ENCODE measurements at regions not wholly inside any gene's neighbourhood (a gene's known extent, or its start where the extent isn't known, plus 50 kb on each side); places are given as distances from the start of the nearest gene placed in this dataset.

- DNase-seq (ENCODE audit: extremely low spot score, unreplicated experiment) = no peak
- no peak overlapping the region for H3K27ac Mint-ChIP-seq (ENCODE audit: unreplicated experiment)
- H3K27me3 Mint-ChIP-seq (ENCODE audit: unreplicated experiment) = peaks cover 12% of the 10 kb centered on the region
- H3K36me3 Mint-ChIP-seq (ENCODE audit: unreplicated experiment) = no peaks in the 10 kb centered on the region
- H3K4me1 Mint-ChIP-seq (ENCODE audit: unreplicated experiment) = no peaks in the 10 kb centered on the region
- TF ChIP-seq, protein P1, sequence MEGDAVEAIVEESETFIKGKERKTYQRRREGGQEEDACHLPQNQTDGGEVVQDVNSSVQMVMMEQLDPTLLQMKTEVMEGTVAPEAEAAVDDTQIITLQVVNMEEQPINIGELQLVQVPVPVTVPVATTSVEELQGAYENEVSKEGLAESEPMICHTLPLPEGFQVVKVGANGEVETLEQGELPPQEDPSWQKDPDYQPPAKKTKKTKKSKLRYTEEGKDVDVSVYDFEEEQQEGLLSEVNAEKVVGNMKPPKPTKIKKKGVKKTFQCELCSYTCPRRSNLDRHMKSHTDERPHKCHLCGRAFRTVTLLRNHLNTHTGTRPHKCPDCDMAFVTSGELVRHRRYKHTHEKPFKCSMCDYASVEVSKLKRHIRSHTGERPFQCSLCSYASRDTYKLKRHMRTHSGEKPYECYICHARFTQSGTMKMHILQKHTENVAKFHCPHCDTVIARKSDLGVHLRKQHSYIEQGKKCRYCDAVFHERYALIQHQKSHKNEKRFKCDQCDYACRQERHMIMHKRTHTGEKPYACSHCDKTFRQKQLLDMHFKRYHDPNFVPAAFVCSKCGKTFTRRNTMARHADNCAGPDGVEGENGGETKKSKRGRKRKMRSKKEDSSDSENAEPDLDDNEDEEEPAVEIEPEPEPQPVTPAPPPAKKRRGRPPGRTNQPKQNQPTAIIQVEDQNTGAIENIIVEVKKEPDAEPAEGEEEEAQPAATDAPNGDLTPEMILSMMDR (IDR thresholded peaks at IDR 0.05) = no peak
- no peaks in the 10 kb centered on the region for H3K9me3 Mint-ChIP-seq (ENCODE audit: unreplicated experiment)
- no peak overlapping the region for H3K4me3 Mint-ChIP-seq (ENCODE audit: unreplicated experiment)
These were observed 219.5 kb upstream of the TMEM132C start for GRCh38 chr12:128047266-128048060.

DNA sequence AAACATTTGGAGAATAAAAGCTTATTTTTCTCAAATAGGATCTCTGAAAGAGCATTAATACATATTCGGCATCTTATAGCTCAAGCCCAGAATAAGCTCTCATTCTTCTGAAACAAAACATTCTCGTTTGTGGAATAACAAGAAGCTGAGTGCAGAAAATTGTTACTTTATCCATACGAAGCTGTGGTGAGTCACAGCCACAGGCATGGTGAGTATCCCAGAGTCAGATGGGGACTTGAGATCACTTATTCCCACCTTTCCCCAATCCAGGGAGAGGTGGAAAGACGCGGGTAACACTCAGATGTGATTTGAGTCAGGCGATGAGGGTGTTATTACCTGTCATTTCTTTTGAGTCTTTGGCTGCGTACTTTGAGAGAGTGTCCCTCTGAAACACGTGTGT is 214.6 kb upstream of the TMEM132C start:
- Mint-ChIP-seq H3K27me3 (ENCODE audit: unreplicated experiment) (peaks cover 17% of the 10 kb centered on the region), H3K9me3 (ENCODE audit: unreplicated experiment) (no peaks in the 10 kb centered on the region), H3K27ac (ENCODE audit: unreplicated experiment) (no peak overlapping the region), H3K36me3 (ENCODE audit: unreplicated experiment) (no peaks in the 10 kb centered on the region), H3K4me3 (ENCODE audit: unreplicated experiment) (no peak overlapping the region), H3K4me1 (ENCODE audit: unreplicated experiment) (no peaks in the 10 kb centered on the region)
- DNase-seq (ENCODE audit: extremely low spot score, unreplicated experiment) = no peak
- TF ChIP-seq, protein P1 (IDR thresholded peaks at IDR 0.05) = no peak

DNA sequence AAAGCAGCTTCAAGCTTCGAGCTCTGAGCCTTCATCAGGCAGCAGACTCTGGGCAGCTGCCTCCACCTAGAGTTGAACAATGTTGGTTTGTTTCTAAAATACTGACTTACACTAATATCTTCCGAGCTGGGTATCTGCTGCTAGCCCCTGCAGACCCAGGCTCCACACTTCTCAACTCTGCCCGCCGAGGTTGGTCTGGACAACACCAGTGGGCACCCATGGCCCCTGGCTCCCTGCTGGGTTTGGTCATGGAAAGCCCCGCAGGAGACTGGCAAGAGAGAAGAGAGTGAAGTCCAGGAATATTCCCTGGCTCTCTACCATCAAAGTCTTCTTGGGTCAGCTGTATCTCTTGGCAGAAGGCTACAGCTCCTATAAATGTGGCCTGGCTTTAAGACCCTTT is 214.2 kb upstream of the TMEM132C start:
- Mint-ChIP-seq H3K27me3 (ENCODE audit: unreplicated experiment) (peaks cover 13% of the 10 kb centered on the region), H3K4me3 (ENCODE audit: unreplicated experiment) (no peak overlapping the region), H3K9me3 (ENCODE audit: unreplicated experiment) (no peaks in the 10 kb centered on the region), H3K27ac (ENCODE audit: unreplicated experiment) (no peak overlapping the region), H3K4me1 (ENCODE audit: unreplicated experiment) (no peaks in the 10 kb centered on the region), H3K36me3 (ENCODE audit: unreplicated experiment) (no peaks in the 10 kb centered on the region)
- TF ChIP-seq, protein P1 (IDR thresholded peaks at IDR 0.05) = no peak
- DNase-seq (ENCODE audit: extremely low spot score, unreplicated experiment) = no peak

DNA sequence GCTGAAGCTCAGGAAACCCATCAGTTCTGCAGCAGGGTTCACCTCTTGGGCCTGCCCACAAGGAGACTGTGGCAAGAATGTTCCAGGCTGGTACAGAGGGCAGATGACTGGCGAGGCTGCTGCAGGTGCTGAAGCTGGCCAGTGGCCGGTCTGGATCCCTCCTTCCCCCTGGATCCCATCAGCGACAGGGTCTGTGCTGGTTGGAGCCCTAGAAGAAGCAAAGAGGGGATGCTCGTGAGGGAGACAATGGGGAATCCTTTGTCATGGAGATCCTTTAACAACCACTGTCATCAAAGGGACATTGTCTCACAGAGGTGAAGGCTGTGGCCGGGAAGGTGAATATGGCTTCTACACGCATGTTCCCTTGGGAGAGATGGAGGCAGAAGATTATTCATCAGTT is 211.4 kb upstream of the TMEM132C start:
- TF ChIP-seq, protein P1 (IDR thresholded peaks at IDR 0.05) = no peak
- H3K4me1 Mint-ChIP-seq (ENCODE audit: unreplicated experiment) = no peaks in the 10 kb centered on the region

GRCh38 chr12:128056136-128056801 is 210.7 kb upstream of the TMEM132C start:
- Mint-ChIP-seq H3K9me3 (ENCODE audit: unreplicated experiment) (no peaks in the 10 kb centered on the region), H3K4me3 (ENCODE audit: unreplicated experiment) (no peak overlapping the region), H3K36me3 (ENCODE audit: unreplicated experiment) (no peaks in the 10 kb centered on the region), H3K27me3 (ENCODE audit: unreplicated experiment) (peaks cover 8% of the 10 kb centered on the region), H3K27ac (ENCODE audit: unreplicated experiment) (no peak overlapping the region), H3K4me1 (ENCODE audit: unreplicated experiment) (no peaks in the 10 kb centered on the region)
- DNase-seq (ENCODE audit: extremely low spot score, unreplicated experiment) = no peak
- TF ChIP-seq, protein P1 (IDR thresholded peaks at IDR 0.05) = no peak

More for the DNA sequence above, 211.4 kb upstream of the TMEM132C start:
- Mint-ChIP-seq H3K27ac (ENCODE audit: unreplicated experiment) (no peak overlapping the region), H3K4me3 (ENCODE audit: unreplicated experiment) (no peak overlapping the region), H3K9me3 (ENCODE audit: unreplicated experiment) (no peaks in the 10 kb centered on the region), H3K36me3 (ENCODE audit: unreplicated experiment) (no peaks in the 10 kb centered on the region), H3K27me3 (ENCODE audit: unreplicated experiment) (peaks cover 8% of the 10 kb centered on the region)
- no peak for DNase-seq (ENCODE audit: extremely low spot score, unreplicated experiment)

Data from osteocyte (in vitro differentiated cells).